ENCODE measurements at regions not wholly inside any gene's neighbourhood (a gene's known extent, or its start where the extent isn't known, plus 50 kb on each side); places are given as distances from the start of the nearest gene placed in this dataset.

DNA sequence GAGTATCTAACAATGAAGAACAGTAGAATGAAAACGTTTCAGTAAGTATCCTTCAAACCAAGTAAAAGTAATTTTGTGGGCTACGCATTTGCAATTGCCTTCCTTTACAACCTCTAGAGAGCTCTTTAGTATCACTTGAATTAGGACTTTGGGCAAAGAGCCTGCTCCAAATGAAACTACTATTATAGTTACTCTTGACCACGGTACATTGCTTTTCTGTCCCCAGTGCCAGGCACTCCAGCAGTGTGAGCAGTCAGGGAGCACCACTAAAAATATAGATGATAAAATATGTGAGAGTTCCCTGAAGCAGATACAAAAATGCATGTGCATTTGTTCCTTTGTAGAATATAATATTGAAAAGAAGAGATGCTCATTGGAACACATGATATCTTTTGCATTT lies 450.1 kb upstream of the MANEA start:
- TF ChIP-seq CTCF (IDR thresholded peaks at IDR 0.05; ENCODE audit: insufficient read depth, low read depth, low read length) (no peak), EZH2 (IDR thresholded peaks at IDR 0.05; ENCODE audit: insufficient read depth, low read length) (no peak)

Measured in astrocyte (in vitro differentiated cells and primary cell).